GM18861 (cell line): ENCODE measurements at regions not wholly inside any gene's neighbourhood (a gene's known extent, or its start where the extent isn't known, plus 50 kb on each side); places are given as distances from the start of the nearest gene placed in this dataset.
"Not testable (repeated sequence)": the region's sequence is repeated elsewhere in the genome, so short reads cannot be mapped to it uniquely, and the experiment has no call there.

Experiments
- ATAC-seq: cut with Tn5 transposase; IDR thresholded peaks from one replicate; pipeline ENCODE4 v1.9.1; 2021; ENCODE audit not compliant: unreplicated experiment

DNA sequence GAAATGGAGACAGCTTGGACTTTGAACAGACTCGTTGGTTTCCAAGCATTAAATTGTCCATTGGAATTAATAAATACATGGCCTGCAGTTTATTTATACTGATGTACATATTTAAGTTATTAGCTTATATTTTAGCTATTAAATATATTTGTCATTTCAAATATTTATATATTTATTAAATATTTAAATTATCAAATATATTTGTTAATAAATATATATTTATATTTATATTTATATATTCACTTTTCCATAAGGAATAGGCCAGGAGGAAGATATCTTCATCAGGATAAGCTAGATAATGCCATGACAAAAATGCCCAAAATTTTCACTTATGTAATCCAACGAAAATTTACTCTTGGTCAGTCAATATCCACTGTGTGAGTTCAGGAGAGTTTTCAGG is 229.9 kb downstream of the ZNF608 start:
- no peak for ATAC-seq

DNA sequence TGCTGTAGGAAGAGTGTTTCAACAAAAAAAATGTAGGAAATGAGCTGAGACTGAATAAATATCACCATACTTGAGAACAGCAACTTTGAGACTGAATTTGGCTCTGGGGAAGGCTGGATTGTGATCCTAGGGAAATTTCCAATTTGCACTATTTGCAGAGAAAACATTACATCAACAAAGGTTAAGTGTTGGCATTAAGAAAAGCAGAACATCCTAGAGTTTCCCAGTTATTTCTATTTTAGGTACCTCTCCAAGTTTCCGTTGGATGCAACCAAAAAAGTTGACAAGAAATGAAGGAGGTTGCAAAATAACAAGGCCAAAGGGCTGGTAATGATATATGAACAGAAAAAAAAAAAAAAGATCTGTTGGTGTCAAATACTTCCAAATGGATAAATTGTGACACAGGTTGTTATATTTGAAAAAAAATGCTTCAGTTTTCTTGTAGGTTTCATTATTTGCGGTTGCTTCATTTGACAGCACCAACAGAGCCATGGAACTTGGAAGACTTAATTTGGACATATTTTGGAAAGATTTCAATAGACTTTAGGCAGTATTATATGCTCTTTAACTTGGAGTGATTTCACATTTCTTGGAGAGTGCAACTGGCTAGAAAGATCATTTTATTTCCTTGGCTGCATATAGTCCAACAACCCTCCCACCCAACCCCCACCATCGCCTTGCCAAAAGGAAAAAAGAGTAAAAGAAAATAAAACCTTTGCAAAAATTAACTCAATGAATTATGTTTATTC is 230.8 kb downstream of the ZNF608 start:
- no peak for ATAC-seq

DNA sequence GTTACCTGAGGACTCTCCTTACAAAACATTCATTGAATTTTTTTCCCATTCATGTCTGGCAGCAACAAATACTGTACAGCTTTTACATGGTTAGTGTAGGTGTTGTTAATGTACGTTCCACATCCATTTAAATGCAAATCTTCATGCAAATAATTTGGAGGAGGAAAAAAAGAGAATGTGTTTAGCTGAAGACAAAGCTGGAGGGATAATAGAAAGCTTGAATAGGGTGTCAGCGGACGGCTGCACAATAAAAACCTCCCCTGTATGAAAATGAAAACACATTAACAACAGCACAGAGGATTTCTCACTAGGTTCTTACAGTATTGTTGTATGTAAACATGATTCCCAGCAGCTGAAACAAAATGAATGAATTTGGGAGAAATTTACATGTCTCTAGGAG is 231.5 kb downstream of the ZNF608 start:
- ATAC-seq, result no peak

DNA sequence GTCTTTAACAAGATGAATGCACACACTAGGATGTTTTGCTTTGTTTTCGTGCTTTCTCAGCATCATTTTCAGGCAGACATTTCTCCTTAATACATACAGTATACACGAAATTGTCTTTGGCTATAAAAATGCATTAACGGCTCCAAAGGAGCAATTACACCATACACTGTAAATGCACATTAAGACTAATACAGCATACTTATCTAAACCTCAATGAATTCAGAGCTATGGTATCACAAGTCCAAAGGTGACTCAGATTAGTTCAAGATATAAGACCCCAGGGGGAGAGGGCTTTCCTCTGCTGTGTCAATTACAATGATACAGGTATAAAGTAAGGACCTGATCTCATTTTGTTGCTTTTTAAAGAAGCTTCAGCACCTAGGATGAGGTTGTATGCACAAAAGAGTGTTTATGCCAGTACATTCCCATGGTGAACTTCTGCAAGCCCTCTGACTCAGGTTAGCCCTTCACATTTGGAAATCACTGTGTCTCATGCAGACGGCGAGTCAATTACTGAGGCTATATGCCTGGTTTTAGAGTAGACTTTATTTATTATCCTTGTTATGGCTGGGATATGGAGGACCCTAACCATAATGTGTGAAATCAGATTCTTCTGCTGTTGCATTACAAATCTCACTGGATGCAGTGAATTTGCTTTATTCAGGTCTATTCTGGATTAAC is 233.3 kb downstream of the ZNF608 start:
- no peak for ATAC-seq

DNA sequence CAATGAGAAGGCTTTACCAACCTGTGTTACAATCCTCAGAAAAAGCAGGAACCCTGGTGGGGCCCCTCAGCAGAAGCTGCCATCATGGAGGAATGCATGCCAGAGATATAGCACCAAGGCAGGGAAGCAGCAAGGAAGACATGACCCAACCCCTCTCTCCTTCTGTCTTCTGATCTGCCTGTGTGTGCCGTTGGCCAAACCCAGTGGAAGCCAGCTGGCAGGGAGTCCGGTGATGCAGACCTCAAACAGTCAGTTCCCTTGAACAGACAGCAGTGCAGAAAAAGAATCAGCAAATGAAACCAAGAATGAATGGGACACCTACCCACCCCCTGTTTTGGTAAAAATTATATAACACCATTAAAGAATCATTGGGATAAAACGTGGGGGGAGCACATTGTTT is 234.2 kb downstream of the ZNF608 start:
- no peak for ATAC-seq

DNA sequence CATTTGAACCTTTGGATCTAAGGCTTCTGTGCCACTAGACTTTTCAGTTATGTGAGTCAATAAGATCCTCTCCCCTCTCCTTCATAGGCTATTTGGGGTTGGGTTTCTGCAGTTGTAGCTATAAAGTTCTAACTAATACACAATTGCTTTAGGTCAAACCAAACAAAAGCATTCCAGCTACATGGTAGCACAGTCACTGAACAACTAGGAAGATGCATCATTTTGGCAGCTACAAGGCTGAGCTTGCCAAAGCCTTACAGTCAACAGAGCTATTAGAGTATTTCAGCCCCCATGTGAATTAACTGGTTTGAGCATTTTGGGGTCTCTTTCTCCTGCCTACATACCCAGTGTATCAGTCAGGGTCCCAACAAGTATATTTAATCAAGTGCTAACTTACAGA is 234.6 kb downstream of the ZNF608 start:
- no peak for ATAC-seq

DNA sequence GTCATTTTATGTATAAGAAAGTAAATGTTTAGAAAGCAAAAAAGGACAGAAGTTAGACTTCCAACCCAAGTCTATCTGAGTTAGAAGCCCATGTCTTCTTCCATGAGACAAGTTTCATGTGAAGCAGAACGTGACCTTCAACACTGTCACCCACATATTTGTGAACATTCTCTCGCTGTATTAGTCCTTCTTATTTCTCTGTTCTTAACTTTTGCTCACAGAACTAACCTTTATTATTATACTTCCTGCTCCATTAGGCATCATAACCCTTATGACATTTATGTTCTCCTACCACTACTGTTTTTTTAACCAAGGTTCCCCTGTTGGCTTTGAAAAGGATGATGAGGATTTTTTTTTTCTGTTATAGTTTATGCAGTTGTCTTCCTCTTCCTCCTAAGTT is 238.8 kb downstream of the ZNF608 start:
- no peak for ATAC-seq

DNA sequence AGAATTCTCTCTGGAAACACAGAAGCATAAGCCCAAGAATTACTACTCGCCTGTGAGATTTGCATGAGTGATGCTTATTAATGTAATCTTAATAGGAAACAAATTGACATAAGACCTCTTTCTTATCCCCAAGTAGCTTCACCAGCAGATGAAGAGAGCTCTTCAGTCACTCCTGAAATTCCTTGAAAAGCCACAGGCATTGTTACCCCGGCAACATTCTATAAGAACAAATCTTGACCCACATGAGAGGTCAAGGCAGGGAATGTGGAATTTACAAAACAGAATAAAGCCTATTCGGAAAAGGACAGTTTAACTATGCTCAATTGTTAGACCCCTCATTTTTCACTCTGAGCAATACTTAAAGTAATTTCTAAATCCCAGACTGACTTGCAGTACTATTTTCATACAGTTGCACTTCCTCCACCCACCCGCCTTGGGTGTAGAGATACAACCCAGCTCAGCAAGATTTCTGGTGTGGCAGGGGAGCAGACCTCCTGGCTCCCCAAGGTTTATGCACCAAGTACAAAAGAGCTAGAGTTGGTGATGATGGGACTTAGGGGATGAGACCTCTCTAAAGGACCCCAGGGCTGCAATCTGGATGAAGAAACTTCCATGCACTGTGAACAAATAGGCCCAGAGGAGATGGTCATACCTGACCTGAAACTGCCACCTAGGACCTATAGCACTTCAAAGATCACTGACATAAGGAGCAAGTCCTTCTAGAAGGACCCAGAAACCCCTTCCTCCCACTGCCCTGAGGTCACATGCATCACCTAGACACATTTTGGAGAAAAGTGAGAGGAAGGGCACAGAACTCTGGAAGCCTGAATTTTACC is 242.1 kb downstream of the ZNF608 start:
- peak; percentile 86 for ATAC-seq

DNA sequence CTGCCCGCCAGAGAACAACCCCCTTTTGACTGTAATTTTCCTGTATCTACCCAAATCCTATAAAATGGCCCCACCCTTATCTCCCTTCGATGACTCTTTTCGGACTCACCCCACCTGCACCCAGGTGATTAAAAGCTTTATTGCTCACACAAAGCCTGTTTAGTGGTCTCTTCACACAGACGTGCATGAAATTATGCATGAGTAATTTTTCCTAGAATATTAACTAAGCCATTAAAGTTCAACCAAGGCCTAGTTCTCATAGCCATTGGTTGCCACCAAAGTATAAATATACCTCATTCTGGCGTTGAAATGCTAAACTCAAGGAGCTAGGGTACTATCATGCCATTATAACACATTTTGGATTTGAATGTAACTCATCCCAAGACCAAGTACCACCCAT is 243.9 kb downstream of the ZNF608 start:
- no peak for ATAC-seq

DNA sequence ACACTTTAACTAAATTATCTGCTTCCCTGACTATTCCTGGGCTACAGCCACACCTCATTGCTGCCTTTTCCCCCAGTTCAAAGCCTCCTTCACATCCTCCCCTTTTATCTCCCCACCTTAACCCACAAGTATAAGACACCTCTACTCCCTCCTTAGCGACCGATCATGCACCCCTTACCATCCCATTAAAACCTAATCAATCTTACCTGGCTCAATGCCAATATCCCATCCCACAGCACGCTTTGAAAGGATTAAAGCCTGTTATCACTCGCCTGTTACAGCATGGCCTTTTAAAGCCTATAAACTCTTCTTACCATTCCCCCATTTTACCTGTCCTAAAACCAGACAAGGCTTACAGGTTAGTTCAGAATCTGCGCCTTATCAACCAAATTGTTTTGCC is 246.6 kb downstream of the ZNF608 start:
- not testable (repeated sequence) for ATAC-seq

DNA sequence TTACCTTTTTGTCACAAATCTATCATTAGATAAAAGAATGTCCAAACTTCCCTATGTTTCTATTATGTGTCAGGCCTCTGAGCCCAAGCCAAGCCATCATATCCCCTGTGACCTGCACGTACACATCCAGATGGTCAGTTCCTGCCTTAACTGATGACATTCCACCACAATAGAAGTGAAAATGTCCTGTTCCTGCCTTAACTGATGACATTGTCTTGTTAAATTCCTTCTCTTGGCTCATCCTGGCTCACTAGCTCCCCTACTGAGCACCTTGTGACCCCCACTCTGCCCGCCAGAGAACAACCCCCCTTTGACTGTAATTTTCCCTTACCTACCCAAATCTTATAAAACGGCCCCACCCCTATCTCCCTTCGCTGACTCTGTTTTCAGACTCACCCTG is 249.5 kb downstream of the ZNF608 start:
- ATAC-seq, result not testable (repeated sequence)

DNA sequence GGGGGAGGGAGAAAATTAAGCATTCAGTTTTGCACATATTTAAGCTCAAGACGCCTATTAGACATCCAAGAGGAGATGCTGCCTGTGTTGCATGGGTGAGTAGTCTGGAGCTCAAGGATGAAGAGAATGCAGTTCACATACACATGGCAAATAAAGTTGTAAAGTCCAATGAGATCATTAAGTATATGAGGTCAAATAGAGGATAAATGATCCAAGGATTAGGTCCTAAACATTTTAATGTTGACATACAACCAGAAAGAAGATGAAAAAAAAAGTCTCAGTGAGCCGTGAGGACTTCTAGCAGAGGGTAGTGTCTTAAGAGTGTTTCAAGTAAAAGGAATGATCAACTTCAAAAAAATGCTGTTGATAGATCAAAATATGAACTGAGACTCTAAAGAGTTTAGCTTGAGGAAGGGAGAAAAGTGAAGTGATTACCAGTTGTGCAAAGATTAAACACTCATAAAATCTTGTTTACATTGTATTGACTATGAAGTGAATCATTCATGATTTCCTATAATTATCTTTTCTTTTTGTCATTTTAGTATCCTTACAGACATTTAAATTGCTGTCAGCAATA is 251.8 kb downstream of the ZNF608 start:
- ATAC-seq, result no peak

DNA sequence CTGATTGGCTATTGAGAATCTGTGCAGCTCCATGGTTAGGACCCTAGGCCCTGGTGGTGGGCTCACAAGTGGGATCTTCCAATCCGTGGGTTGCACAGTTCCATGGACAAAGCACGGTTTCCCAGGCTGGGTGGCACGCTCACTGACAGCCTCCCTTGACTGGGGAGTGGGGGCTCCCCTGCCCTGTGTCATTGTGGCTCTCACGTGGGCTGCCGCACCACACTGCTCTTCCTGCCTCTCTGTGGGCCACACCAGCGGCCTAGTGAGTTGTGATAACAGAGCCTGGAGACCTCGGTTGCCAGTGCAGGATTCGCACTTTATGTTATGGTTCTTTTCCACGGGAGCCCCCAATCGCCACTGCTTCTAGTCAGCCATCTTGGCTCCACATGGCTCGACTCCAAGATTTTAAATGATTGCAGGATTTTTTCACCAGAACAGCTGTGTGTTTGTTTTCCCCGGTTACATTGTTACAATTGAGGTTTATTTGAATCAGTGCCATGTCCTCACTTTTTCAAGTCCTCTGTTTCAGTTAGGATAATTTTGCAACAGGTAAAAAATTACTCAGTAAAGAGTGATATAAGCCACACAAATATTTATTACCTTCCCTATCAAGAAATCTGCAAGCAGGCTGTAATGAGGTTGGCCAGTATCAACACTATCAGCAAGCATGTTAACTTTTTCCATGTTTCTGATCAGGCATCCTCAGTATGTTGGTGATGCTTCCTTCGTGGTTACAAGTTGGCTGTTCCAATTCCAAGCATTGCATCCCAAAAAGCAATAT is 253.8 kb downstream of the ZNF608 start:
- no peak for ATAC-seq

DNA sequence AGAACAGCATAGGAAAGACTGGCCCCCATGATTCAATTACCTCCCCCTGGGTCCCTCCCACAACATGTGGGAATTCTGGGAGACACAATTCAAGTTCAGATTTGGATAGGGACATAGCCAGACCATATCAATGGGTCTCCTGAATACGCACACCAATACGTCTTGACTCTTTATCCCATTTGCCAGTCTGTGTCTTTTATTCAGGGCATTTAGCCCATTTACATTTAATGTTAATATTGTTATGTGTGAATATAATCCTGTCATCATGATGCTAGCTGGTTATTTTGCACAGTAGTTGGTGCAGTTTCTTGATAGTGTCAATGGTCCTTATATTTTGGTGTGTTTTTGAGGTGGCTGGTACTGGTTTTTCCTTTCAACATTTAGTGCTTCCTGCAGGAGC is 256.1 kb downstream of the ZNF608 start:
- not testable (repeated sequence) for ATAC-seq

DNA sequence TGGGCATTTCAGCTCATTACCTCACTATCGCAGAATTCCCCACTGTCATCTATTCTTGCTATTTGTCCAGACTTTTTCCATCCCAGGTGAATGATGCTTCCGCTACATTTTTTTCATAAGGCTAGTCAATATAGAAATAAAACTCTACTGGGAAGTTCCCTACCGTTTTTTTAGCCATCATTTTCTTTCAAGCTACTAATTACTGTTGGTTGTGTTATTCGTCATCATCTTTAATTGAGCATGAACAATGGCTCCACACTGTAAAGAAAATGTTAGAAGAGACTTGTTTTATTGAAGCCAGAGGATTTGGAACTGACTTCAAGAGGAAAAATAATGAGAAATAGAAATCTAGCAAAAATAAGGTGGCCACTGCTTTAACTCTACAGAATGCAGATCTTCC is 265.0 kb downstream of the ZNF608 start:
- ATAC-seq, result no peak

DNA sequence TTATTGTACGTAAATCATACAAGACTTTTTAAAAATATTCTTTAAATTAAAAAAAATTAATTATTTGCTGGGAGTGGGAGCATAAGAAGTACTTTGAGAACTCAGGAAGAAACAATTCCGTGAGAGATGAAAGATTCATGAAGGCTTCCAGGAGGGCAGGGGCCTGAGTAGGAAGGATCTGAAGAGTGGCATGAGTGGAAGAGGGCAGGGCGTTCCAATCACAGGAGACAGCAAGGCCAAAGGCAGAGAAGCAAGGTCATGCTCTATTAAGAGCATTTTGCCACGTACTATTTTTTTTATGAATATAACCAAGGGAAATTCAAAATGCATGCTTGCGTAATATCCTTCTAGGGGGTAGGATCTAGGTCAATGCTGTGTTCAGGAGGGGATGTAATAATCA is 265.5 kb downstream of the ZNF608 start:
- no peak for ATAC-seq

DNA sequence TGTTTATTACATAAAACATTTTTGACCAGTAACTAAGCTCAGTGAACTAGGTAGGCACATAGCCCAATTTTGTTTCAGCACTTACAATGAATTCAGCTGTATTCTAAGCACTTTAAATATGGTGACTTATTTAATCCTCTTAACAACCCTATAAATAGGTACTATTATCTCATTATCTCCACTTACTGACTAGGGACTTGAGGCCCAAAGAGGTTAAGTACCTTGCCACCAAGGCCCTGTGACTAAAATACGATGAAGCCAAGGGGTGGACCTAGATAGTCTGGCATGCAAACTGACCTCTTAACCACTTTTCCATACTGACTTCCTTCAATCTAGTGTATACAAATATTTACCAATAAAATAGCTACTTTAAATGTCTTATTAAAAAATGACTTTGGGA is 266.4 kb downstream of the ZNF608 start:
- no peak for ATAC-seq

DNA sequence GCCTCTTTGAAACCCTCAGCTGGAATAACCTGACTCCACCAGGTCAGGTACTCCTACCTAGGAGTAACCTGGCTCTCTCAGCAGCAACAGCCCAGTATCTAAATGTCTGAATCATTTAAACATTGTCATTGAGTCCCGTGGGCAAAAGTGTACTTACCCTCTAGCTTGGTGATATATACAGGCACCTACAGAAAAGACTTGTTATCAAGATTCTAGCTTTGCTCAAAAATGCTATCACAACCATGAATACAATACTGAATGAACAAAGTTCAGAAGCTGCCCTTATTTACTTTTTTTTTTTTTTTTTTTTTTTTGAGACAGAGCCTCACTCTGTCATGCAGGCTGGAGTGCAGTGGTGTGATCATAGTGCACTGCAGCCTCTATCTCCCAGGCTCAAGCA is 268.2 kb downstream of the ZNF608 start:
- ATAC-seq, result no peak

DNA sequence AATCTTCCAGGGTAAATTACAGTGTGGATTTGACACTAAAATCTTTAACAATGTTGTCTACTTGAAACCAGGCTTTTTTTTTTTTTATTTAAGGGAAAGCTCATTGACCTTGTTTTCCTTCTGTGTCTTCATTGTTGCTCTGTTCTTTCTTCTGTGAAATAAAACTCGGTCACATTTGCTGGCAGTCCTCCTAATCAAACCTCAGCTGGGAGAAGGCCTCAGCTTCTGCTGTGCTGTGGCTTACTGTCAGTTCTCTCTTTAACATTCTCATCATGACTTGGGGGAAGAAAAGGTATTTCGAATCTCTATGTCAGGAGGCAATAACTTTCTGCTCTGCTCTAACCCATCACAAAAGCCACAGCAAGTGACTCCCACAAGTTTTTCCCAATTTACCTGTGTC is 268.9 kb downstream of the ZNF608 start:
- no peak for ATAC-seq

DNA sequence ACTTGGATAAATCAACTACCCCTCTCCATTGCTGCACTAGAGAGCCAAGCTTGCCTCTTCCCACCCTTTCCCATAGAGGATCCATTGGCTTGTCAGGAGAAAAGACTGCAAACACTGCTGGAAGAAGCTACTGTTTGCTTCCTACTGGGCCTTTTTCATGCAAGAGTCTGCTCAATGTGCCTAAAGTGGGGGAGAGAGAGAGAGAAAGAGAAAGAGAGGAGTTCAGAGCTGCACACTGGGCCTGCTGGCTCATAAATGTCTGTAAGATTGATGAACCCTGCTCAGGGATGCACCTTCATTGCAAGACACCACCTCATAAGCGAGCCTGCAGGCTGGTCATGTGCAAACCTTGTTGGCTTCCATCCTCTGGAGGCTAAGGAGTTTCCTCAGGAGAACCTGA is 269.4 kb downstream of the ZNF608 start:
- ATAC-seq, result no peak
